Adrenal gland (tissue), 9 donors: ENCODE measurements at regions not wholly inside any gene's neighbourhood (a gene's known extent, or its start where the extent isn't known, plus 50 kb on each side); places are given as distances from the start of the nearest gene placed in this dataset.

Source experiments
- DNase-seq, 7 donors: peaks; one replicate each; pipeline ENCODE4 v3.0.0-alpha.2; 2019 to 2020
- H3K27ac ChIP-seq, 5 donors: fragments of 200-600 bp; sonication (generic) in 4 of 5; 1 replicate in 3 of 5; 2 replicates in 2 of 5; pipeline versions ENCODE4 v1.5.1 to v1.8.0; 2016 to 2020; ENCODE audit warnings: mild to moderate bottlenecking in 1 of 5
- H3K27me3 ChIP-seq: fragments of 200-600 bp; 2 replicates; pipeline ENCODE4 v1.8.0; 2021
- H3K36me3 ChIP-seq, 2 donors: fragments of 200-600 bp; replicated peaks in 1 of 2; 1 replicate in 1 of 2; 2 replicates in 1 of 2; pipeline versions ENCODE4 v1.5.1 to v1.8.0; 2018 to 2022
- H3K4me1 ChIP-seq, 2 donors: fragments of 200-600 bp; replicated peaks in 1 of 2; 1 replicate in 1 of 2; 2 replicates in 1 of 2; pipeline versions ENCODE4 v1.5.1 to v1.8.0; 2018 to 2021
- H3K4me3 ChIP-seq, 4 donors: fragments of 200-600 bp; sonication (generic) in 3 of 4; one replicate each; pipeline ENCODE4 v1.5.1; 2016 to 2018
- H3K9me3 ChIP-seq, 3 donors: fragments of 200-600 bp; sonication (generic) in 1 of 3; replicated peaks in 1 of 3; 1 replicate in 2 of 3; 2 replicates in 1 of 3; pipeline versions ENCODE4 v1.5.1 to v1.8.0; 2016 to 2021
- CTCF ChIP-seq, 6 experiments: fragments of 450-650 bp in 4 of 6; fragments of 200-600 bp in 2 of 6; sonication (generic) in 1 of 6; IDR thresholded peaks; 1 replicate in 5 of 6; 2 replicates in 1 of 6; pipeline versions ENCODE4 v1.5.1 to v1.8.0; 2016 to 2021; ENCODE audit warnings: antibody characterized with exemption in 6 of 6, mild to moderate bottlenecking in 2 of 6, moderate library complexity in 1 of 6
- POLR2A ChIP-seq, 2 donors: fragments of 450-650 bp; IDR thresholded peaks; one replicate each; pipeline ENCODE4 v1.6.1; 2017; ENCODE audit warnings: antibody characterized with exemption in 2 of 2, mild to moderate bottlenecking in 2 of 2, moderate library complexity in 1 of 2
- WGBS, 4 donors: extraction: QIAGEN DNeasy Blood & Tissue Kit in 2 of 4; methylation state at CpG; one replicate each; pipeline versions ENCODE4 v1.1.5 to v1.1.7; 2013 to 2017; 5-methylcytosine and 5-hydroxymethylcytosine counted together
- intact Hi-C, 2 donors: fragments of 100-400 bp; cut with DNase I; formaldehyde crosslinking; loops; one replicate each; pipeline versions ENCODE4 v1.14.1 to v1.15.0; 2022 to 2023
- donor health status: healthy with polysubstance abuse.
- donor health status: Bipolar disorder and iron deficiency.
- donor health status: DM: yes; HTN: yes; CAD: no.
- donor health status: DM: no; HTN: no; CAD: no.
- donor health status: DM: no; HTN: no; CAD: no.

GRCh38 chr13:95498886-95499285, 53.6 kb upstream of the CLDN10 start:
- no peak overlapping the region for H3K27ac ChIP-seq
- WGBS, 4 donors, result 78 to 85% (median 81%) methylated on average over 7 to 8 of the region's 8 CpGs
- H3K27me3 ChIP-seq, result no peaks in the 10 kb centered on the region
- H3K4me1 ChIP-seq, result no peaks in the 10 kb centered on the region
- H3K4me3 ChIP-seq, result no peak overlapping the region
- no peaks in the 10 kb centered on the region for H3K9me3 ChIP-seq
- no peak for DNase-seq
- TF ChIP-seq POLR2A (IDR thresholded peaks at IDR 0.05), result no peak
- TF ChIP-seq CTCF (IDR thresholded peaks at IDR 0.05), result no peak
- intact Hi-C loops, result no loop called here
- H3K36me3 ChIP-seq, result no peaks in the 10 kb centered on the region

- H3K27ac ChIP-seq, result no peak overlapping the region
- TF ChIP-seq POLR2A (IDR thresholded peaks at IDR 0.05) (no peak), CTCF (IDR thresholded peaks at IDR 0.05) (no peak)
- H3K36me3 ChIP-seq, result no peaks in the 10 kb centered on the region
- no peaks in the 10 kb centered on the region for H3K27me3 ChIP-seq
- no peak overlapping the region for H3K4me3 ChIP-seq
- no peak for DNase-seq
- WGBS, 4 donors, result 77 to 87% (median 81%) methylated on average over 6 of the region's 6 CpGs
- no peaks in the 10 kb centered on the region for H3K9me3 ChIP-seq
- intact Hi-C loops, result no loop called here
- H3K4me1 ChIP-seq, result no peaks in the 10 kb centered on the region
Observed at GRCh38 chr13:95499811-95500712, 52.5 kb upstream of the CLDN10 start.

GRCh38 chr13:95502216-95502615, 50.3 kb upstream of the CLDN10 start:
- no peak for TF ChIP-seq POLR2A (IDR thresholded peaks at IDR 0.05)
- TF ChIP-seq CTCF (IDR thresholded peaks at IDR 0.05), result no peak
- H3K4me3 ChIP-seq, result no peak overlapping the region
- no peak for DNase-seq
- 55 to 70% (median 69%) methylated on average over 2 of the region's 2 CpGs for WGBS, 4 donors
- H3K9me3 ChIP-seq, result no peaks in the 10 kb centered on the region
- no peaks in the 10 kb centered on the region for H3K36me3 ChIP-seq
- no peaks in the 10 kb centered on the region for H3K27me3 ChIP-seq
- no peaks in the 10 kb centered on the region for H3K4me1 ChIP-seq
- H3K27ac ChIP-seq, result no peak overlapping the region
- intact Hi-C loops, result no loop called here
